Left lung (tissue), 4 donors: ENCODE measurements at regions not wholly inside any gene's neighbourhood (a gene's known extent, or its start where the extent isn't known, plus 50 kb on each side); places are given as distances from the start of the nearest gene placed in this dataset.

Experiments used
- ATAC-seq: fragments of 200-7000 bp; cut with Tn5 transposase; one replicate; pipeline ENCODE4 v1.9.1; 2020; ENCODE audit warnings: moderate library complexity
- DNase-seq, 4 donors: peaks; one replicate each; pipeline ENCODE4 v3.0.0-alpha.2; 2013 to 2020
- H3K27ac ChIP-seq, 2 donors: fragments of 200-600 bp; sonication (generic) in 1 of 2; one replicate each; pipeline versions ENCODE4 v1.5.0 to v1.8.0; 2020 to 2021
- H3K27me3 ChIP-seq, 2 donors: fragments of 200-600 bp; sonication (generic) in 1 of 2; one replicate each; pipeline versions ENCODE4 v1.5.0 to v1.8.0; 2020 to 2021
- H3K36me3 ChIP-seq, 2 donors: fragments of 200-600 bp; sonication (generic) in 1 of 2; one replicate each; pipeline versions ENCODE4 v1.5.0 to v1.8.0; 2020 to 2021
- H3K4me1 ChIP-seq, 2 donors: fragments of 200-600 bp; one replicate each; pipeline ENCODE4 v1.8.0; 2021
- H3K4me3 ChIP-seq, 2 donors: fragments of 200-600 bp; sonication (generic) in 1 of 2; one replicate each; pipeline versions ENCODE4 v1.5.0 to v1.8.0; 2020 to 2021; ENCODE audit warnings: mild to moderate bottlenecking in 1 of 2
- H3K9me3 ChIP-seq, 2 donors: fragments of 200-600 bp; sonication (generic) in 1 of 2; one replicate each; pipeline versions ENCODE4 v1.5.0 to v1.8.0; 2020 to 2021
- intact Hi-C, 2 donors: fragments of 100-400 bp; cut with DNase I; formaldehyde crosslinking; loops; one replicate each; pipeline versions ENCODE4 v1.11.2 to v1.14.2; 2022
- TF ChIP-seq, protein P1 (sequence below), 2 donors: fragments of 200-600 bp; sonication (generic) in 1 of 2; IDR thresholded peaks; one replicate each; pipeline versions ENCODE4 v1.5.0 to v1.8.0; 2021; ENCODE audit warnings: antibody characterized with exemption in 2 of 2
- donor health status: DM: no; HTN: yes; CAD: no.
- donor health status: DM: no; HTN: no; CAD: no.

DNA sequence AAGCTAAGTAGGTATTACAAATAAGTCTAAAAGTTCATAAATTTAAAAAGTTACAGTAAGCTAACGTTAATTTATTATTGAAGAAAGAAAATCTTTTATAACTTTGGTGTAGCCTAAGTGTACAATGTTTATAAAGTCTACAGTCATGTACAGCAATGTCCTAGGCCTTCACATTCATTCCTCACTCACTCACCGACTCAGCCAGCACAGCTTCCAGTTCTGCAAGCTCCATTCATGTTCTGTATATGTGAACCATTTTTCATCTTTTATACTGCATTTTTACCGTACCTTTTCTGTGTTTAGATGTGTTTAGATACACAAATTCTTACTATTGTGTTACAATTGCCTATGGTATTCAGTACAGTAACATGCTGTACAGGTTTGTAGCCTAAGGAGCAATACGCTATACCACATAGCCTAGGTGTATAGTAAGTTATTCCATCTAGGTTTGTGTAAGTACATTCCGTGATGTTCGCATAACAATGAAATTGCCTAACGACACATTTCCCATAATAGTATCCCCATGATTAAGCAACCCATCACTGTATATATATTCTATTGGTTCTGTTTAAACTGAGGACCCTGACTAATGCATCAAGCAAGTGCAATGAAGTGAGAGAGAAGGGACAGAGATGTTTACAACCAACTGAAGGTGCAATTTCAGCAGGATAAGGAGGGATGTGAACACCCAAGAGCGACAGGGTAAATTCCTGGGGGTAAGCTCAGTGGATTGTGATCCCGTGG lies 88.9 kb upstream of the TRIO start:
- Histone ChIP-seq H3K4me3 (no peak overlapping the region), H3K36me3 (no peaks in the 10 kb centered on the region), H3K4me1 (no peaks in the 10 kb centered on the region), H3K27ac (no peak overlapping the region), H3K9me3 (peaks cover 0 to 4% of the 10 kb centered on the region in 2 donors), H3K27me3 (no peaks in the 10 kb centered on the region)
- intact Hi-C loops, result no loop called here
- DNase-seq (no peak), ATAC-seq (no peak)
- TF ChIP-seq, protein P1, sequence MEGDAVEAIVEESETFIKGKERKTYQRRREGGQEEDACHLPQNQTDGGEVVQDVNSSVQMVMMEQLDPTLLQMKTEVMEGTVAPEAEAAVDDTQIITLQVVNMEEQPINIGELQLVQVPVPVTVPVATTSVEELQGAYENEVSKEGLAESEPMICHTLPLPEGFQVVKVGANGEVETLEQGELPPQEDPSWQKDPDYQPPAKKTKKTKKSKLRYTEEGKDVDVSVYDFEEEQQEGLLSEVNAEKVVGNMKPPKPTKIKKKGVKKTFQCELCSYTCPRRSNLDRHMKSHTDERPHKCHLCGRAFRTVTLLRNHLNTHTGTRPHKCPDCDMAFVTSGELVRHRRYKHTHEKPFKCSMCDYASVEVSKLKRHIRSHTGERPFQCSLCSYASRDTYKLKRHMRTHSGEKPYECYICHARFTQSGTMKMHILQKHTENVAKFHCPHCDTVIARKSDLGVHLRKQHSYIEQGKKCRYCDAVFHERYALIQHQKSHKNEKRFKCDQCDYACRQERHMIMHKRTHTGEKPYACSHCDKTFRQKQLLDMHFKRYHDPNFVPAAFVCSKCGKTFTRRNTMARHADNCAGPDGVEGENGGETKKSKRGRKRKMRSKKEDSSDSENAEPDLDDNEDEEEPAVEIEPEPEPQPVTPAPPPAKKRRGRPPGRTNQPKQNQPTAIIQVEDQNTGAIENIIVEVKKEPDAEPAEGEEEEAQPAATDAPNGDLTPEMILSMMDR (IDR thresholded peaks at IDR 0.05), result no peak

DNA sequence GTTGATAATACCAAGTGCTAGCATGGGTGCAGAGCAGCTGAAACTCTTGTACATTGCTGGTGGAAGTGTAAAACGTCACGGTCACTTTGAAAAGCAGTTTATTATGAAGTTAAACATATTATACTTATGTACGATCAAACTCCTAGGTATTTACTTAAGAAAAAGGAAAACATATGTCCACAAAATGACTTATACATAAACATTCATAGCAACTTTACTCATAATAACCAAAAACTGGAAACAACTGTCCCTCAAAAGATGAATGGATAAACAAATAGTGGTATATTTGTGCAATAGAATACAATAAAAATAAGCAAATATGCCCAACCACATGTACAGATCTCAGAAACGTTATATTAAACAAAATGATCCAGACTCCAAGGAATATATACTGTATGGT lies 92.3 kb upstream of the TRIO start:
- no peaks in the 10 kb centered on the region for H3K4me1 ChIP-seq
- TF ChIP-seq, protein P1 (IDR thresholded peaks at IDR 0.05), result no peak
- H3K36me3 ChIP-seq, result no peaks in the 10 kb centered on the region
- no peak for DNase-seq
- no peak overlapping the region for H3K4me3 ChIP-seq
- H3K9me3 ChIP-seq, result peaks cover 0 to 6% of the 10 kb centered on the region in 2 donors
- ATAC-seq, result no peak
- no peaks in the 10 kb centered on the region for H3K27me3 ChIP-seq
- intact Hi-C loops, result no loop called here
- no peak overlapping the region for H3K27ac ChIP-seq

DNA sequence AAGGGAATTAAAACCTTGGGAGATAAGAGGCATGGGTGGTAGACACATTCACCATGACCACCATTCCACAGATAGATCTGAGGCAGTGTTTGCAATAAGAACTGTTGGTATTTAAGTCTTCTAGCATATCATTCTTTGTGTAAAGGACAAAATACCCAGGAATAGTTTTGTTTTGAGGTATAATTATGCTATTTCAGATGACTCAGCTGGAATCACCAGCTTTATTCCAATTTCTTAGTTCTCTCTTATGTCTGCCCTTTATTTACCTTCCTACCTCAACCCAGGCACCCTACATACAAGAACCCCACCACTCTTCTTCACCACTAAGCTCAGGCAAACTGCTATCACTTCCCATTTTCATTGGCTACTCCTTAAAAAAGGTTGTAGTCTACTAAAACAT lies 94.7 kb upstream of the TRIO start:
- intact Hi-C loops, result no loop called here
- Histone ChIP-seq H3K9me3 (peaks cover 0 to 6% of the 10 kb centered on the region in 2 donors), H3K4me1 (no peaks in the 10 kb centered on the region), H3K36me3 (no peaks in the 10 kb centered on the region), H3K27ac (no peak overlapping the region), H3K27me3 (no peaks in the 10 kb centered on the region), H3K4me3 (no peak overlapping the region)
- TF ChIP-seq, protein P1 (IDR thresholded peaks at IDR 0.05), result no peak
- DNase-seq (no peak), ATAC-seq (no peak)

DNA sequence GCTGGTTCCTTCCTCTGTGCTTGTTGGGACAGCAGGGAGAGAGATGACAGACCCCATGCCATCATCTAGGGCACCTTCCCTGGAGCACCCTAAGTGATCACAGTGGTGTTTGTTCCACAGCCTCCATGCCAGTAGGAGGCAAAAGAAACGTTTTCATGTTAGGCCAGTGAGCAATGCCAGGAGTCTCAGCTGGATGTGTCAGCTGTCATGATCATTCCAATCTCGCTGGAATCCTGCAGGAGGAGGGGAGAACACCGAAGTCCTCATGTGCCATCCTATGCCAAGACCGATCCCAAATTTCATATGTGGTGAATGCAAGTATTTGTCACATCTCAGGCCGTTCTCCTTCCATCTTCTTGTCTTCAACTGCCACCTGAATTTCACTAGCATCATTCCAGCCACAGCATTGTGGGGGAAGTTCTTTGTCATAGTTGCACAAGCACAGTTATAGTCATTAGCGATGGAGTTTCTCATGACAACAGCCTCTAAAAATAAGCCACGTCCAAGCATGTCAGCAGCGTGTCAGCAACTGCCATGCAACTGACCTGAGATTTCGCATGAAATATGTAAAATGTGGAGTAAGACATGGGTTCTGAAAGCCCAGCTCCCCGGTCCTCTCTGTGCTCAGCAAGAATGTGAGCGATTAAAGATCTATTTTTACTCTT lies 97.2 kb upstream of the DNAH5 start:
- no peak for DNase-seq
- ATAC-seq, result no peak
- Histone ChIP-seq H3K4me3 (no peak overlapping the region), H3K4me1 (peaks cover 0 to 12% of the 10 kb centered on the region in 2 donors), H3K9me3 (no peaks in the 10 kb centered on the region), H3K36me3 (no peaks in the 10 kb centered on the region), H3K27me3 (no peaks in the 10 kb centered on the region), H3K27ac (no peak overlapping the region)
- TF ChIP-seq, protein P1 (IDR thresholded peaks at IDR 0.05), result no peak
- intact Hi-C loops, result no loop called here

DNA sequence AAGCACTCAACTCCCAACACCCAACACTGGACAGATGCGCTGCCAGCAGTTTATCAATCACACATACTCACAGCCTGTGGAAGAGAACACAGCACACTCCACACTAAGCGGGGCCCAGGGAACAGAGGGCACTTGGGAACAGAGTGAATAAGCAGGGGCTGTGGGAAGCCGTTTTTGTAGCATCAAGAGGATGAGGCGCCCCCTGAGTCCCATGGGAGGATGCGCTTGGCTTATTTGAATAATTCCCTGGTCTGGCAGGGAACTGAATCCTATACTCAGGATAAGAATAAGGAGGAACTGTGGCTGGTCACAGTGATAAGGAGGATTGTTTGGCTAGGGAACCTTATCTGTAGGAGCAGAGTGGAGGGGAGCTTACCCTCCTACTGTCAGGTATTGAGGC lies 96.1 kb upstream of the DNAH5 start:
- peaks cover 8 to 21% of the 10 kb centered on the region in 2 donors for H3K4me1 ChIP-seq
- TF ChIP-seq, protein P1 (IDR thresholded peaks at IDR 0.05), result no peak
- intact Hi-C loops, result no loop called here

More for the DNA sequence above, 96.1 kb upstream of the DNAH5 start:
- H3K9me3 ChIP-seq, result no peaks in the 10 kb centered on the region
- DNase-seq (no peak), ATAC-seq (no peak)
- H3K27me3 ChIP-seq, result no peaks in the 10 kb centered on the region
- H3K4me3 ChIP-seq, result no peak overlapping the region
- H3K27ac ChIP-seq, result no peak overlapping the region
- no peaks in the 10 kb centered on the region for H3K36me3 ChIP-seq
